DND-41 (cell line): ENCODE measurements at regions not wholly inside any gene's neighbourhood (a gene's known extent, or its start where the extent isn't known, plus 50 kb on each side); places are given as distances from the start of the nearest gene placed in this dataset.

ENCODE experiments used
- ATAC-seq: fragments of 200-7000 bp; cut with Tn5 transposase; 3 replicates; pipeline ENCODE4 v1.9.1; 2021; ENCODE audit warnings: low read depth; ENCODE audit not compliant: insufficient read depth
- DNase-seq: peaks from one replicate; pipeline ENCODE4 v3.0.0-alpha.2; 2020
- H2AFZ ChIP-seq: 2 replicates; pipeline ENCODE4 v1.6.0; 2012; ENCODE audit warnings: low read depth, low read length
- H3K27ac ChIP-seq: 2 replicates; pipeline ENCODE4 v1.5.1; 2012; ENCODE audit warnings: low read length, inconsistent platforms
- H3K27me3 ChIP-seq: fragments of 200-600 bp; sonication (generic); 2 replicates; pipeline ENCODE4 v1.6.0; 2012; ENCODE audit warnings: low read length, mild to moderate bottlenecking, inconsistent platforms; ENCODE audit not compliant: insufficient read depth, poor library complexity
- H3K36me3 ChIP-seq: 2 replicates; pipeline ENCODE4 v1.5.1; 2012; ENCODE audit warnings: low read length, inconsistent platforms; ENCODE audit not compliant: insufficient read depth
- H3K4me1 ChIP-seq: 2 replicates; pipeline ENCODE4 v1.5.1; 2012; ENCODE audit warnings: mild to moderate bottlenecking, low read length; ENCODE audit not compliant: insufficient read depth
- H3K4me2 ChIP-seq: 2 replicates; pipeline ENCODE4 v1.6.0; 2012; ENCODE audit warnings: mild to moderate bottlenecking, moderate library complexity, low read length, inconsistent platforms; ENCODE audit not compliant: insufficient read depth
- H3K4me3 ChIP-seq, 2 experiments: fragments of 200-600 bp in 1 of 2; shearing (Covaris generic) in 1 of 2; 2 replicates each; pipeline ENCODE4 v1.5.1; 2012 to 2016; ENCODE audit warnings: inconsistent platforms in 2 of 2, low read length in 2 of 2, mild to moderate bottlenecking in 2 of 2, low read depth in 1 of 2, moderate library complexity in 1 of 2
- H3K79me2 ChIP-seq: 2 replicates; pipeline ENCODE4 v1.6.0; 2012; ENCODE audit warnings: low read length, inconsistent platforms; ENCODE audit not compliant: insufficient read depth
- H3K9ac ChIP-seq: 2 replicates; pipeline ENCODE4 v1.6.0; 2012; ENCODE audit warnings: low read depth, mild to moderate bottlenecking, inconsistent platforms, low read length, moderate library complexity
- H3K9me3 ChIP-seq: 2 replicates; pipeline ENCODE4 v1.5.1; 2012; ENCODE audit warnings: low read length, moderate library complexity, mild to moderate bottlenecking, inconsistent platforms; ENCODE audit not compliant: insufficient read depth, severe bottlenecking
- H4K20me1 ChIP-seq: 2 replicates; pipeline ENCODE4 v1.6.0; 2012; ENCODE audit warnings: low read length; ENCODE audit not compliant: insufficient read depth
- EZH2 ChIP-seq: IDR thresholded peaks from 3 replicates; pipeline ENCODE4 v1.6.1; 2012; ENCODE audit warnings: borderline replicate concordance, low read depth, mild to moderate bottlenecking, moderate library complexity, low read length, inconsistent platforms; ENCODE audit not compliant: severe bottlenecking
- TF ChIP-seq, protein P1 (sequence below): IDR thresholded peaks from 2 replicates; pipeline ENCODE4 v1.5.1; 2012; ENCODE audit warnings: borderline replicate concordance, low read length, moderate library complexity, mild to moderate bottlenecking; ENCODE audit not compliant: poor library complexity, severe bottlenecking; ENCODE audit errors: extremely low read depth

DNA sequence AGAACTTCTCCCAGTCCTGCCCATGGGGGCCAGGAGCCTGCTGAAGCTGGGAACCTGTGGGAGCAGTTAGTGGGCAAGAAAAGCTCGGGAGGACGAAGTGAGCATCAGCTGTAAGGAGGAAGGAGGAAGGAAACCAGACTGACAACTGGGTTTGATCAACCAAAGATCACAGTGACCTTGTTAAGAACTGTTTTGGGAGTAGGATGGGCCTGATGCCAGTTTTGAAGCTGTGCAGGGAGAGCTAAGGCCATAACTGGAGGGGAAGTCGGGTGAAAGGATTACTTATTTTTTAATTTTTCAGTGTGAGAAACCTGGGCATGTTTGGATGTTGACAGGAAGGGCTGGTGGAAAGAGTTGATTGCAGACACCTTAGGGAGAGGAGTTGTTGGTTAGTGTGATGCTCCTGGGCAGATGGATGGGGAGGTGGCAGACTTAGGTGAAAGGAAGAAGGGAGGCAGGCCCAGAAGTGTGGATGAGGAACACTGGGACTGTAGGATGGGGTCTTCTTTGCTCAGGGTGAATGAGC is 58.3 kb upstream of the KLF4 start:
- DNase-seq, result no peak
- H3K4me2 ChIP-seq, result no peak overlapping the region
- no peak for TF ChIP-seq EZH2
- TF ChIP-seq, protein P1, sequence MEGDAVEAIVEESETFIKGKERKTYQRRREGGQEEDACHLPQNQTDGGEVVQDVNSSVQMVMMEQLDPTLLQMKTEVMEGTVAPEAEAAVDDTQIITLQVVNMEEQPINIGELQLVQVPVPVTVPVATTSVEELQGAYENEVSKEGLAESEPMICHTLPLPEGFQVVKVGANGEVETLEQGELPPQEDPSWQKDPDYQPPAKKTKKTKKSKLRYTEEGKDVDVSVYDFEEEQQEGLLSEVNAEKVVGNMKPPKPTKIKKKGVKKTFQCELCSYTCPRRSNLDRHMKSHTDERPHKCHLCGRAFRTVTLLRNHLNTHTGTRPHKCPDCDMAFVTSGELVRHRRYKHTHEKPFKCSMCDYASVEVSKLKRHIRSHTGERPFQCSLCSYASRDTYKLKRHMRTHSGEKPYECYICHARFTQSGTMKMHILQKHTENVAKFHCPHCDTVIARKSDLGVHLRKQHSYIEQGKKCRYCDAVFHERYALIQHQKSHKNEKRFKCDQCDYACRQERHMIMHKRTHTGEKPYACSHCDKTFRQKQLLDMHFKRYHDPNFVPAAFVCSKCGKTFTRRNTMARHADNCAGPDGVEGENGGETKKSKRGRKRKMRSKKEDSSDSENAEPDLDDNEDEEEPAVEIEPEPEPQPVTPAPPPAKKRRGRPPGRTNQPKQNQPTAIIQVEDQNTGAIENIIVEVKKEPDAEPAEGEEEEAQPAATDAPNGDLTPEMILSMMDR, result no peak

DNA sequence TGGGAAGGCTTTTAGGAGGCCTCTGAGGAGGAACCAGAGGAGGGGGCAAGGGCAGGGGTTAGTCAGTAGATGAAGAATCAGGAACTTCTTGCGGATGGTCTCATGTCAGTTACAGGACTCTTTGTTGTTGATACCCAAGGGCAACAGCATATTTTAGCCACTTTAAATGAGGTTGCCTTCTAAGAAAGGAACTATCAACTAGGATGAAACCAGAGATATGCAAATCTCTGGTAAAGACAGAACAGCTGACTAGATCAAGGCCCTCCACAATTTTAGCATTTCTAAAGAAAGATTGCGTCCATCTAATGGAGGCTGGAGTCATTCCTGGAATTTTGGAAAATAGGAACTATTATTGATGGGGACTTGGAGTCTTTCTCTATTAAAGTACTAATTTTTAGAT is 57.7 kb upstream of the KLF4 start:
- ATAC-seq (no peak), DNase-seq (no peak)
- Histone ChIP-seq H3K4me2 (no peak overlapping the region), H3K4me3 (no peak overlapping the region), H3K79me2 (no peaks in the 10 kb centered on the region), H3K27ac (no peak overlapping the region), H3K4me1 (no peaks in the 10 kb centered on the region), H3K36me3 (no peaks in the 10 kb centered on the region), H2AFZ (no peak overlapping the region), H4K20me1 (no peaks in the 10 kb centered on the region), H3K9me3 (no peaks in the 10 kb centered on the region), H3K9ac (no peak overlapping the region), H3K27me3 (no peaks in the 10 kb centered on the region)
- TF ChIP-seq, protein P1, result no peak
- TF ChIP-seq EZH2, result no peak

More for the DNA sequence above, 58.3 kb upstream of the KLF4 start:
- Histone ChIP-seq H3K9ac (no peak overlapping the region), H3K9me3 (no peaks in the 10 kb centered on the region), H2AFZ (no peak overlapping the region), H3K4me3 (no peak overlapping the region), H3K27me3 (no peaks in the 10 kb centered on the region), H3K4me1 (no peaks in the 10 kb centered on the region), H3K36me3 (no peaks in the 10 kb centered on the region), H3K79me2 (no peaks in the 10 kb centered on the region), H3K27ac (no peak overlapping the region), H4K20me1 (no peaks in the 10 kb centered on the region)
- ATAC-seq, result no peak

DNA sequence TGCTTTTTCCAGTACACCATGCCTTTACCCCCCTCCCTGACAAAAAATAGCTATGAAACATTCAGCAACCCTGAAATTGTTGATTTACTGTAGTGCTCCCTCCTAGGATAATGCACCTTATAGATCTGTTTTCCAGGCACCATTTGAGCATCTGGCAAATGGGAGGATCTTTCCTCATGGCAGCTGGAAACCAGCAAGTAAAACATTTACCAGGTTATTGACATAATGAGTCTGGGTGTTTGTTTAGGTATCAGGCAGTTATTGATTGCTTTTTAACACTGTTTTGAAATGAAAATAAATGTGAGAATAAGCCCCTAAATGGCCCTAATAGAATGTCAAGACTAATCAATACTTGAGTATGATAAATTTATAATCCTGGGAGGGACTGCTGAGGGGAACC is 57.3 kb upstream of the KLF4 start:
- Histone ChIP-seq H2AFZ (no peak overlapping the region), H3K9ac (no peak overlapping the region), H3K36me3 (no peaks in the 10 kb centered on the region), H3K9me3 (no peaks in the 10 kb centered on the region), H3K27me3 (no peaks in the 10 kb centered on the region), H3K27ac (no peak overlapping the region), H3K79me2 (no peaks in the 10 kb centered on the region), H4K20me1 (no peaks in the 10 kb centered on the region), H3K4me1 (no peaks in the 10 kb centered on the region), H3K4me3 (no peak overlapping the region), H3K4me2 (no peak overlapping the region)
- TF ChIP-seq, protein P1, result no peak
- TF ChIP-seq EZH2, result no peak
- no peak for ATAC-seq
- no peak for DNase-seq

DNA sequence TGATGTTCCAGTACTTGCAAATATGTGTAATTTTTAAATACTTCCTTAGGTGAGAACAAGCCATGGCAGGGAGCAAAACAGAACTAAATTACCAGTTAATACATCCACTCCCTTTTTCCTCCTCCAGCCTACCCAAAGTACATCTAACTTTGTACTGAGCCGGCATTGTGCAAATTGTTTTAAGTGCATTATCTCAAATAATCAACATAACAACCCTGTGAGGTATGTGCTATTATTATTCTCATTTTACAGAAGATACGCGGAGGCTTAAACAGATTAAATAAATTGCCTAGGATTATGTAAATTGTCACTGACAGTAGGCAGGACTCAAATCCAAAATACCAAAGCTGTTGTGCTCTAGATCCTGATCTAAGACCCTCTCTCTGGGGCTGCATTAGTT is 55.5 kb upstream of the KLF4 start:
- Histone ChIP-seq H3K79me2 (no peaks in the 10 kb centered on the region), H3K27me3 (no peaks in the 10 kb centered on the region), H2AFZ (no peak overlapping the region), H3K4me1 (no peaks in the 10 kb centered on the region), H3K27ac (no peak overlapping the region), H3K9me3 (no peaks in the 10 kb centered on the region), H3K4me2 (no peak overlapping the region), H3K36me3 (no peaks in the 10 kb centered on the region), H3K4me3 (no peak overlapping the region), H3K9ac (no peak overlapping the region), H4K20me1 (no peaks in the 10 kb centered on the region)
- no peak for ATAC-seq
- DNase-seq, result no peak
- TF ChIP-seq, protein P1, result no peak
- no peak for TF ChIP-seq EZH2
